ENCODE measurements at regions not wholly inside any gene's neighbourhood (a gene's known extent, or its start where the extent isn't known, plus 50 kb on each side); places are given as distances from the start of the nearest gene placed in this dataset.

DNA sequence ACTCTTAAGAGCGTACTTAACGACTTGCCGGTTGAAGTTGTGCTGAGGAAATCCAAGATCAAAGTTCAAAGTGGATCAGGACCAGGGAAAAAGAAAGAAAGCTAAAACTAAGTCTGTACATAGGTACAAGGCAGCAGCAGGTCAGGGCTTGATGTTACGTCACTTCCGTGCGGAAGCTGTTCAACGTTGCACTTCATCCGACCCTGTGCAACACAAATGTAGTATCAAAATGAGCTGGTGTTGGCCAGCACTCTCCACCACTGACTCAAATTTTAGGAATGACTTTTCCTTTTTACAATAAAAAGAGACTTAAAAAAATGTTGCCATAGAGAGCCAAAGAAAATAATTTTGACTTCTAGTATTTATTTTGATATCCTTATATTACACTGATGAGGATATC, 1315.4 kb downstream of the EFNB2 start:
- no peak for DNase-seq (ENCODE audit: low read depth)

DNA sequence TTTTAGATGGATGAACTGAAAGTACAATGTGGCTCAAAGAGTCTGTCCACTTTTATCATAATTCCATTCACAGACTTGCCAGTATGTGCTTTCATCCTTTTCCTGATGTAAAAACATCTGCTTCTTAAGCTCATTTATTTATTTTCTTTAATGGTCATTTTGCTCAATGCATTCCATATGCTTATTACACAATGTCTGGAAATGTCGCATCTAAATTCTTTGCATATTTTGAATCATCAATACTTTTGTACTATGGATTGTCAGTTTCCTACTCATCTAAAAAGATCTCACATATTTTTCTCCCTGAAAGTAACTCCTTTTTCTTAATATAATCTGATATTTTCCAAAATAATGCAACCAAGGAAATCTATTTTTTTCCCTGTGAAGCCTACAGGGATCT, 1315.8 kb downstream of the EFNB2 start:
- DNase-seq (ENCODE audit: low read depth), result no peak

DNA sequence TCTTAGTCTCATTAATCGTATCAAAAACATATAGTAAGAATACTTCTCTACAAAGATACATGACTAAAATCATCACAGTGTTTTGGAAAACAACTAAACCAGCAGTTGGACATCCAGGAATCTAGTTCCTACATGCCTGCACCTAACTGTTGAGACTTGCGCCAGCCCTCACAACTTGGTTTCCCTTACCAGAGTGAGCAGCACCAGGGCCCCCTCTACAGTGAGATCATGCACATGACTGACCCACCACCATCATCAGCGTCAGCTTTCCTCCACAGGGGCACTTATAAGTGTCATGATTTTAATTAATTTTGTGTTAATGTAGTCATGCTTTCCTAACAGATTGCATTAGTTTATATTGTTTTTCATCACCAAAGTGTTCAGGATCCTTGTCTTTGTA, 1322.0 kb downstream of the EFNB2 start:
- no peak for DNase-seq (ENCODE audit: low read depth)

DNA sequence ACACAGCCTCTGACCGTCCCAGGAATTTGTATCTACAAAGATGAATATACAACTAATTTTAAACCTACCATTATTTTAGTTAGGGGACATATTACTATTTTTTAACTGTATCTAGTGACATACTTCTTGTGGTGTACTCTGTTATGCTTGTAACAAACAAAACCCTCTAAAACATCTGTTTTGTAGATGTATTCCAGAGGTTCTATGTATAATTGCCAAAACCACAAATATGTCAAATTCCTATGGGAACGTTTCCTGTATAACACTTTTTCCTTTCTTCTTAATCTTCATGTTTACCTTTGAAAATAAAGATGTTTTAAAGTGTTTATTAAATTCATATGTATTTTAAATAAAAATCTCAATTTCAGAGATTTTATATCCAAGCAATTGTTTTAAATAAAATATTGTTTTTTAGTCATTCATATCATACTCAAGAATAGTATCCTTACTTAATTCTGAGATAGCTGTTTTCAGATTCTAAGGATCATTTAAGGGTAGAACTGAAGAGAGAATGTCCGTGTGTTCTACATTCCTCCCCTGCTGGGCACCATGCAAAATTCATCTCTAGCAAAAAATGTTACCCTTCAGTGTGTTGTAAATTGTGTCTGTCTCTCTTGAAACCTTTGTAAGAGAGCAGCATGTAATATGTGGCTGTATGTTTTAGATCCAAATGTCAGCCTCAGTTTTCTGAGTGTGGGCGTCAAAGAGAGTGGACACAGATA, 1327.7 kb downstream of the EFNB2 start:
- DNase-seq (ENCODE audit: low read depth), result no peak

DNA sequence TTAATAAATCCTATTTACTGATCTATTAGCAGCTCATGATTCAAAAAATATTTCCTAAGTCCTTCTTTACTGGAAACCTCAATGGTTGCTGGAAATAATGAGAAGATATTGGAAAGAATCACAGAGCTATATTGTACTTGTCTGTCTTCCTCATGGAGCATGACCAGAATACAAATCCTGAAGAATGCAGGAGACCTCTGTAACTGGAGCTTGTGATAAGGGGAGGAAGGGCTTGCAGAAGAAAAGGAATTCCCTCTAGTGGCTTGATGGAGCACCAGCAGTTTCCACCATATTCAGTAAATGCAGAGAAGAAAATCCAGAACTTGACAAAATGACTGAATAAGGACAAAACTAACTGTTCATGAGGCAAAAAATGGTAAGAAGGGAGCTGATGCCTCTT, 1333.1 kb downstream of the EFNB2 start:
- DNase-seq (ENCODE audit: low read depth), result no peak

DNA sequence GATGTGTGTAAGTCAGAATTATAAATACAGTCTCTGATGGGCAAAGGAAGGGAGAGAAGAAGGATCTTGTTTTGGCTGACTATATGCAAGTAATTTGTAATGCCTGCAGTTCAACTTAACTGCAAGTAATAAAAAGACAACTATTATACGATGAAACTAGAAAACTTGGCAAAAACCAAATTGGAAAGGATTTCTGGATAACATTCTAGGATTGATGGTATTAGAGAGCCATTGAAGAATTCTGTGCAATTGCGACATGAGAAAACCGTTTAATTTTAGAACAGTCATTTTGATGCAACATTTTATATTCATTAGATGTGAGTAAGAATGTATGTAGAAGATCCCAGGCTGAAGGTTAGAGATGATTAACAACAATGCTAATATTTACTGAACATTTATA, 1334.1 kb downstream of the EFNB2 start:
- DNase-seq (ENCODE audit: low read depth), result no peak

DNA sequence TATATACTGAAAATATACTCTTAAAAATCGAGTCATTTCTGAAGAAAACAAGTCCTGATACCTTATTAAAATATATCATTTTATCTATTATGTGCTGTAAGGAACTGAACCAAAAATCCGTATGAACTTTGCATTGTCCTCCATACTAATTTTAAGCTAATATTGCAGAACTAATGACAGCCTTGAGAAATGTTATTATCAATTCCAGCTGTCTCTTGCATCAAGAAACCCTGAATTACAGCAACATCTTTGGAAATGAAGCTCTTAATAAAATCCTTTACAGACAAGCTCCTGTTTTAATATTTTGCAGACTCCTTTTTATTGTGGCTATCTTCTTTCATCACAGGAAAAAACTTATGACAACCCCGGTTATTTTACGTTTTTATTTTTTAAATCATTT, 1335.3 kb downstream of the EFNB2 start:
- no peak for DNase-seq (ENCODE audit: low read depth)

DNA sequence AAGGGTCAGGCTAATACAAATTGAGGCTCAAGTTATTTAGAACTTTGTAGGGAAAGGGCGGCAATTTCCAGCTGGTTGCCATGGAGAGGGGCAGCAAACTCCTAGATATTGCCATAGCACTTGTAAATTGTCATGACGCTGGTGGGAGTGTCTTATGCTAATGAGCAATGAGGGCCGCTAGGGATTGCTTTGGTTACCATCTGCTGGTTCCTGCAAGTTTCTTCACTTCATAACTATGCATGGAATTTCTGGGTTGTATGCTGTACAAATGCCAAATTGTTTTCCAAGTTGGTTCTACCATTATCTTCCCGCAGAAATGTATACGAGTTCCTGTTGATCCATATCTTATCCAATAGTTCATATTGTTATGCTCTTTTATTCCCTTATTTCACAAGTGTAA, 1339.4 kb downstream of the EFNB2 start:
- no peak for DNase-seq (ENCODE audit: low read depth)

DNA sequence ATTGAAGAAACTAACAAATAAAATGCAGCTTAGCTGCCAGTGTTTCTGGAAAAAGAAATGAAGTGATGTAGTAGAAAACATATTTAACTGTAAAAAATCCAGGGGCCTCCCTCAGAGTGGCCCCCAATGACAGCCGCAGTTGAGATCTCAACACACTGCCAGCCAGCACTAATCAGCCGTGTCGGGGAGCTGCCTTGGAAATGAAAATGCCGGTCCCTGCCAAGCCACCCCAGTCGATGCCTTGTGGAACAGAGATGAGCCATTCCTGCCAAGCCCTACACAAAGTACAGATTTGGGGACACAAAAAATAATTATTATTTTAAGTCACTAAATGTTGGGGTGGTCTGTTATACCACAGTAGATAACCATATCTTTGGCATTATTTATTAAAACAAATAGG, 1342.4 kb downstream of the EFNB2 start:
- no peak for DNase-seq (ENCODE audit: low read depth)

DNA sequence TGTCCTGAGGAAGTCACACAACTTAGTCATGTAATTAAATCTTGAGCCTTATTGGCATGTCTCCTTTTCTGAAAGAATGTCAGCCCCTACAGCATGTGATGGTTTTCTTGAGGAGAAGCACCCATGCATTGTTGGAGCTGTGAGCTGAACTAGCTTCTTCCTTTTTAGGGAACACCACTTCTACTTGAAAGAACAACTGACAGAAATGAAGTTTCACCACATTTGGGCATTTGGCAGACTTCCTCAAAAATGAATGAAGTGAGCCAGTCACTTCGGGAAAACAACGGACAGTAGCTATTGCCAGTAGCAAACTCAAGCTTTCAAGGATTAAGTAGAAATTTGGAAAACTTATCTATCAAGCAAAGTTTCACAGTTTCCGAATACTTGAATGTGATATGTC, 1351.3 kb downstream of the EFNB2 start:
- DNase-seq (ENCODE audit: low read depth), result no peak

DNA sequence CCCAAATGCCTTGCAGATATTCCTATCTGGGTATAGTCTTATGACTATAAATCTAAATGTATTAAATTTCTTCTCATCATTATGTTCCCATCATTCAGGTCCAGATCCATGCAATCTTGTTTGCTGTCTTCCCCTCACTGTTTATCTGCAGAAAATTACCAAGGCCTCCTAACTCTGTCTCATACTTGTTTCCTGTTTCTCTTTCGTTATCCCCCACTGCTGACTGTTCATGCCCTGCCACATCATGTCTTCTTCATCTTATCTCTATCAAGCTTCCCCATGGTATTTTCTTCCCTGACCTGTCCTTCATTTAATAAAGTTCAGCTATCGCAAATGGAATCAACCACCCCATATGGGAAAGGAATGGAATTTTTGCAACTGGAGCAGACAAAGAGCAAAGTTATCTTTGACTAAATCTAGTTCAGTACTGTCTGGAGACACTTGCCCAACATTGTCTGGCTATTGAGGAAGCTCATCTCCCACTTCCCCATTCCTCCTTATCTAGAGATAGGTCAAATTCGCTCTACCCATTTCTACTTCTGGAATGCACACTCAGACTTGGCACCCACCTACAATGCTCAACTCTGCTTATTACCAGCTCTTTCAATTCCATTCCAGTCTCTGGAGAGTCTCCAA, 1358.1 kb downstream of the EFNB2 start:
- DNase-seq (ENCODE audit: low read depth), result no peak

DNA sequence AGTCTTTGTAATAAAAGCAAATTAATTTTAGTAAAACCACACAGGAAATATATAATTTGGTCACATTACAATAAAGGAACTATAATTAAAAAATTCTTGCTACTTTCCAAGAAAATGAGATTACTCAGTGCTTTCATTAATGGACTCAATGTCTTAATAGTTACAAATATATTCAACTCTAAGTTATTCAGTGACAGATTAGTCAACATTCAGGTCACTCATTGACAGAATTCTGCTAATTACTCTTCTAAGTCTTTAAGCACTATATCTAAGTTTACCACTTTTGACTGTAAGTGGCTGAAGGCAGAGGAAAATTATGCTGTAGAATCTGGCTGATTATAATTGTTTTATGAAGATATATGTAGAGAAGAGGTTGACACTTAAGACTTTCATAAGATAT, 1365.0 kb downstream of the EFNB2 start:
- no peak for DNase-seq (ENCODE audit: low read depth)

DNA sequence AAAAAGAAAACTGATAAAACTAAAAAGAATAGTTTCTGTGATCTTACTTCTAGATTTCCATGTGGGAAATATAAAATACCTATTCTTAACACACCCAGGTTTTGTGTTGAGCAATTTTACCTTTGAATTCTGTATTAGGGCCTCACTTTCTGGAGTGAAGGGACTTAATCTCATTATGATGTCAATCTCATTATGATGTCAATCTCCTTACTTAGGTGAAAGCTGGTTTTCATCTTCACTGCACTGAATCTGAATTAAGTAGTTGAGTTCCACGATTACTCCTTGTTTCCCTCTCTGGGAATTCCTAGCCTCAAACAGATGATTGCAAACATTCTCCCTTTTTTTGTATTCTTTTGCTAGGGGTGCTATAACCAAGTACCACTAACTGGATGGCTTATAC, 1367.2 kb downstream of the EFNB2 start:
- DNase-seq (ENCODE audit: low read depth), result no peak

DNA sequence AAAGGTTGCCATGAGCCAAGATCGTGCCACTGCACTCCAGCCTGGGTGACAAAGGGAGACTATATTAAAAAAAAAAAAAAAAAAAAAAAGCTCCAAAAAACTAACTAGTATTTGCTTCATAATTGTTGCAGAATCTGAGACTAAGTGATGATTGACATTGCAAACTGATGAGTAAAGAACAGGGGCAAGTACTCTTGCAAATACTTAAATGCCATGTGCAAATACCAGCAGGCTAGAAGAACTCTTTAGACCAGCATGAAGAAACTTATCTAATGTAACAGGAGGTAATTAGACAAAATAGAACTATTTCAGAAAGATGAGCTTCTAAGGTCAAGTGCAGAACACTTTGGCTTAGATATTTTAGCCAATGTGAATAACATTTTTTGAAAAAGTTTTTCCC, 1368.1 kb downstream of the EFNB2 start:
- DNase-seq (ENCODE audit: low read depth), result no peak

DNA sequence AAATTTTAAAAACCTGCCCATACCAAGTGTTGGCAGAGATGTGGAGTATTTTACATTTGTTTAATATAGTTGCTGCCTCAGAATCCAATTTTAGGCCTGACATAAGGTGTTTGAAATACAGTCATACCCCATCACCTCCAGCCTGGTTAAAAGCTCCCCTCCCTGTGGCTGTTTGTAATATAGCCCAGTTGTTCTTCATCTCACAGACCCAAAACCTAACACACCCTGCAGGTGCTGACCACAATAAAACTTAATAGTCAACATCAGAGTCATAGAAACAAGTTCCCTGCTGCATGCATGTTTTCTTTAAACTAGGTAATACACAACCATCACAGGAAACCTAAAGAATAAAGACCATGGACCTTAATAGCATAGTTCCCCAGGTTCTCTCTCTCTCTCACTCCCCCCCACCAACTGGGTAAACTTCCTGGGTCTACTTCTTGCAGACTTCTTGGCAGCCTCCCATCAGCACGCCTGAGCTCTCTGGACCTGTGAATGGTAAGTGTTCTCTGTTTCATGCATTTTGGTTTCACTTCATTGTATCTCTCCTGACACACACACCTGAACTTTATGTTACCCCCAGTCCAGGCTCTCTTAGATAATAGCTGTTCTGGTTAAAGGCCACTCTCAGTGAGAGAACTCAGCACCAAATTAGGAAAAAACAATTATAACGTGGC, 1369.9 kb downstream of the EFNB2 start:
- DNase-seq (ENCODE audit: low read depth), result no peak

DNA sequence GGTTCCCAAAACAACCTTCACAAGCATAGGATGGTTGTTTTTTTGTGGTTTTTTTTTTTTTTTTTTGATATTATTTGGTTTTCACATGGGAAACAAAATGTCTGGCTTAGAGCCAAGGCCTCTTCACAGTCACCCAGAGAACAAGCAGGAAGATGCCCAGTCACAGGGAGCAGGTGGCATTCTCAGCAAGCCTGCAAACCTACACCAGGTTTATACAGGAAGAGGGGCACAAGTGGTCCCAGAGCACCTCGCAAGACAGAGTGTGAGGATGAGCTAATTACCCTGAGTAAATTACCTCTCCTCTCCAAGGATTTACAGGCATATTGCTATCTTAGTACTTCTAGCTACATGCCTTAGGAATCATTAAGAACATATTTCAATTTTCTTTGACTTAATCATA, 1375.6 kb downstream of the EFNB2 start:
- no peak for DNase-seq (ENCODE audit: low read depth)

DNA sequence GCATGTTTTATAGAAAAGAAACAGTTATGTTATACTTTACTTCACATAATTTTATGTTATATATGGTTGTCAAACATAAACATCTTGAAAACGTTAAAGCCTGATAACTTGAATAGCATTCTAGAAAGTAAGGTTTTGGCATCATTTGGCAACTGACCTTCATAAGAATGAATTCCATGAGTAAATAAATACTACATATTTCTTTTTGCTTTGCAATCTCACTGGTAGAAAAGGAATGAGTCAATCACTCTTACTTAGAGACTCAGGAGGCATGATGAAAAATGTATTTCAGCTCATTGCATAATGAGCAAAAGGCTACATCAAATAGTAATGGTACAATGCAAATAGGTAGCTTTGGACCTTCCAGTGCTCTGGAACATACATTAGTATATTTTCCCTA, 1381.9 kb downstream of the EFNB2 start:
- no peak for DNase-seq (ENCODE audit: low read depth)

DNA sequence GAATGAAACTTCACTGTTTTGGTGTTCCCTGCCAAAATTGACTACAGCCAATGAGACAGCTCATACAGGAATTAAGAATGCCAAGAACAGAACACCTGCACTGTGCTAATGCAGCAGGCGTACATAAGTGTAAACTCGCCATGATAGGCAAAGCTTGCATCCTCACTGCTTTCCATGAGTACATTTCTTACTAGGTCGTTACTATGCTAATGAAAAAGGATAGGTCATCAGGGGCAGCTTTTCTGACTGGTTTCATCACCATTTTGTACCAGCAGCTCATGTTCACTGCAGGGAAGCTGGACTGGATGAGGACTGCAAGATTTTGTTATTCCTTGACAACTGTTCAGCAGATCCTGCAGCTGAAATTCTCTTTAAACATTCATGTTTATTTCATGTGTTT, 1383.8 kb downstream of the EFNB2 start:
- DNase-seq (ENCODE audit: low read depth), result no peak

DNA sequence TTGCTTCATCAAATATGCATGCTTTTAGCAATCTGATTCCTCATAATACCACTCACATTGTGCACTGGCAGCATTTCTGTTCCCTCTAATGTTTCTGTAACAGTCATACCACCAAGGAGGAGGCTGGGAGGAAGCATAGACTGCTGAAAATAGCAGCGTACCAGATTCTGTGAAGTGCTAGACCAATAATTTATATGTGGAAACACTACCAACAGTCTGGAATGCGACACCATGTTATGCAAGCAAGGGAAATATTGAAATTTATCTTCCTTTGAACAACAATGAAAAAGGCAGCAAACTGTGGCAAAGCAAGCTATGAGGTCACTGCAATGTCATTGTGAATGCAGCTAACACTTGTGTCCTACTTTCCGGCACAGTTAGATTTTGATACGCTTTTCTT, 1388.0 kb downstream of the EFNB2 start:
- no peak for DNase-seq (ENCODE audit: low read depth)

DNA sequence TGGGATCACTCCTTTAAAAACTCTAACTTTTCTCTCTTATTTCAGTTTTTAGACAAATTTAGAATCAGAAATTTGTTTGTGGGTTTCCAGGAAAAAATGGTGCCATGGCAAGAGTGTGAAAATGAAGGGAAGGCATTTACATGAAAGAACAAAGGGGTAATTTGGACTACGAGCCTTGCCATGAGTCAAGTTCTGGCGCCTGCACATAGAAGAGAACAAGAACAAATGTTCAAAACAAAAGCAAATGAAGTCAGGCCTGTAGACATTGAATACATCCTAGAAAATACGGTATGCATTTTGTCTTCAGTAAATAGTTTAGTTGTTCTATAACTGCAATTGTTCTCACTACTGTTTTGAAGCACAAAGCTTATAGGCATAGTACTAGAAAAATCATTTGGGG, 1390.5 kb downstream of the EFNB2 start:
- DNase-seq (ENCODE audit: low read depth), result no peak

DNA sequence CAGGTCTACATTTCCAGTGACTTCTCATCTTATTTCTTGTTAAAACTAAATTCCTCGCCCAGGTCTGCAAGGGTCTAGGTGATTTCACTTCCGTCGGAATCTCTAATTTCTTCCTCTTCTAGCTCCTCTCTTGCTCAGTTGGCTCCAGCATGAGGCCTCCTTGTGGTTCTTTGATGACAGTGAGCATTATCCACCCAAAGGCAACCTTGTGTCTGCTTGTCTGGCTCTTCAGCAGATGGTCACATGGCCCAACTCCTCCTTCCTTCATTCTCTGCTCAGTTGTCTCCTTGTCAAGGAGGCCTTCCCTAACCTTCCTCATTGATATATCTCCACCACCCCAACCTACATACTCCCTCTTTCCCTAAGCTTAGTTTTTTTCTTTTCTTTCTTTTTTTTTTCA, 1391.4 kb downstream of the EFNB2 start:
- DNase-seq (ENCODE audit: low read depth), result no peak

DNA sequence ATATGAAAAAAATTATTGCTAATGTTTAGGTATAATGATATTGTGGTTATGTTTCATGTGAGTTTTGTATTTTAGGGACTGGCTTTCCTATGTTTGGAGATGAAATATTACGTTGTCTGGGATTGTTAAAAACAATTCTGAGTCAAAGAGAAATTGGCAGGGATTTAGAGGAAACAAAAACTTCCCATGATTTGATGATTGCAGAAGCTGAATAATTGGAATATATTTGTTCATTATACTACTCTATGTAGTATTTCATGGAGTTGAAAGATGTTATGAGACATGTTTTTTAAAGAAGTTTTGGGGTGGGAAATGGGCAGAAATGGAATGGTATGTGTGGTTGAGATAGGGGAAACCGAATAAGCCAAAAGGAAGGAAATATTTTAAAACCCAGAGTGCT, 1392.9 kb downstream of the EFNB2 start:
- no peak for DNase-seq (ENCODE audit: low read depth)

DNA sequence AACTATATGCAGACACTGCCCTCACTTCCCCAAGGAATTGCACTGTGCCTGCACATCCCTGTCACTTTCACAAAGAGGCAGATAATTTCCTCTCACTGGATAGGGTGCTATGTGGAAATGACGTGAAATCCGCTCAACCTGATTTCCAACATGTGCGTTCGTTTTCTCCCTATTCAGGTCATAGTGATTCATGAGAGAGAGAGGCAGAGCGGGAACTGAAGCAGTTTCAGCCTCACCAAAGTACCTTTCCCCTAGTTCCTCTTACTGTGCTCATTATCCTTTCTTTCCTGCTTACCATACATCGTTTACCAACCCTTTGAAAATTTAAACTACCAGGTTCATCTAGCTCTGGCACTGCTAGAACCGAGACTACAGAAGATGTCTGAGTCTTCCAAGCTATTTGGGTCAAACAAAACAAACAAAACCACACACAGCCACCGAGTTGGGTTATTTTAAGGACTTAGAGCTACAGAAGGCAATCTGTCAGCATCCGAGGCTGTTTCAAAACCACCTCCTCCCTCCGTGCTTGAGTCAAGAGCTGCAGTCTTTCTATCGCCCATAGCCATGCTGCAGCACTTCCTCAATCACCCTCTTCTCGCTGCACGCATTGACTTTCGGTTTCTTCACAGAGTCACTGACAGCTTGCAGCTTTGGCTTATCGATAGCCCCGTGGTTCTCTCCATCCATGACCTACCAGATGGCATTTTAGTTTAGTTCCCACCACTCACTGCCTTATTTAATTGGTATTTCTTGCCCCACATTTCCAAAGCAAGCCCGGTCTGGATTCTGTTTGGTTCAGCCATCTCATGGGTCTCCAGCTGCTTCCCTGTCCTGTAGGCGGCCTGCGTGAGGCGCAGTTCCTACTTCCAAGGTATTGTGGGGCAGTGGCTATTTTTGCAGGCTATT, 1395.8 kb downstream of the EFNB2 start:
- peak; percentile 32 for DNase-seq (ENCODE audit: low read depth)

Data from stimulated activated CD8-positive, alpha-beta memory T cell treated with anti-CD3 and anti-CD28 coated beads, Interleukin-12 subunit alpha, Interleukin-12 subunit beta, amount 100 ng/mL, for 4 hours (primary cell).